NCI-H2107 treated with DMSO at 0.1 percent for 48 hours (cell line): ENCODE measurements at regions not wholly inside any gene's neighbourhood (a gene's known extent, or its start where the extent isn't known, plus 50 kb on each side); places are given as distances from the start of the nearest gene placed in this dataset.

ENCODE experiments used
- DNase-seq: peaks from one replicate; lab custom pipeline; 2025; ENCODE audit not compliant: unreplicated experiment; lab: John Stamatoyannopoulos, UW

DNA sequence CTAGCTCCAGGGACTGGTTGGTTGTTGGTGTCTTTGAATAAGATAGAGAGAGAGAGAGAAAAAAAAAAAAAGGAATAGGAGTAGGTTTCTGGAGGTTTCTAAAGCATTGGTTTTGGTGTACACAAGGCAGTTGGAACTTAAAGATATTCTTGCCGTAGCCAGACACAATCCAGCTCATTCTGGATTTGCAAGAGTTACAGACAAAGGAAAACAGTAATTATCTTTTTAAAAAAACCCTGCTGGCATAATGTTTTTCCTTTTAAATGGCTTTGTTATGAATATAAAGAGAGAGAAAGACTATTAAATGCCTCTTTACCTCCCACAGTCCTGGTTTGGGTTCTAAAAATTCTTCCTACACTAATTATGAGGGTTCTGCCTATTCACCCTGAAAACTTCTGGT lies 120.4 kb upstream of the RAG2 start:
- DNase-seq: no peak

DNA sequence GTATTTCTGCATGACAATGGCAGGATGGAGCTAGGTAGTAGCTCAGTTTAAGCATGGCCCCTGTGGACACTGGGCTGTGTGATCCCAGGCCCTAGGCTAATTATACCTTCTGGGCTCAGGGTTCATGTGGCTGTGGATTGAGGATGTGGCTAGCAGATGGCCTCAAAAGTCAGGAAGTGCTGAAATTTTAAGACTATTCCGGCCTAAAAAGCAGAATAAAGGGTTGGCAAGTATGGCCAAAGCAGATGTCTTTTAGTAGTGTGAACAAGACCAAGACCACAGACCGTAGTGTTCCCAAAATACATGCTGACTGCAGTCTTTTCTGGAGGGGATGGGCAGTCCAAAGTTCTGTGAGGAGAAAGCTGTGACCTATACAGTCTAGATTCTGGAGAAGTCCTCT lies 115.7 kb upstream of the RAG2 start:
- no peak for DNase-seq

DNA sequence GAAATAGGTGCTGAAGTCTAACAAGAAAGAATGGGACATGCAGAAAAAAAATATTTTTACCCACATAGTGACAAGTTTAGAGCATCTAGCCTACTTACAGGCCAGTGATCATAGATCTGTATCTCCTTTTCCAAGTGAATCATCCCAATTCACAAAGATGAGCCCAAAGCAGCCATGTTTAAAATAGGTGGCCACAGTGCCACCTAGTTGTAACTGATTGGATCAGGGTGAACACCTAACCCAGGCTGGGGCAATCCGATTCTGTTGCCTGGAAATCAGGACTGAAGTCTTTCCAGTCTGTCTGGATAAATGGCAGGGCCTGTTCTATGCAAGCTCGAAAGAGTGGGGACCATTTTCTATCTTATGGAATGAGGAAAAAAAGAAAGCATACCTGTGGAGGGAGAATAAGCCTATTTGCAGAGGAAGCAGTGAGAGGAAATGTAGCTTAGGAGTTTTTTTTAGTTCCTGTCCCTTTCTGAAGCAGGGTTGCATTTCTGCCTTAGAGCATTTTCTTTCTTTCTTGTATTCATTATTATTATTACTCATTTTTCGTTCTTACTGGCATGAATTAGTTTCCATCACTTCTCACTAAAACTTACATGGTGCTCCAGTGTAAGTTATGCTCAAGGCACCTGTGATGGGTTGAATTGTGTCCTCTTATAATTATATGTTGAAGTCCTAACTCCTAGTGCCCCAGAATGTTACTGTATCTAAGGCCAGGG lies 113.2 kb upstream of the RAG2 start:
- DNase-seq: no peak
